Fibroblast of villous mesenchyme (primary cell): ENCODE measurements at regions not wholly inside any gene's neighbourhood (a gene's known extent, or its start where the extent isn't known, plus 50 kb on each side); places are given as distances from the start of the nearest gene placed in this dataset.

ENCODE experiments used
- DNase-seq: peaks from one replicate; pipeline ENCODE4 v3.0.0-alpha.2; 2010; ENCODE audit warnings: low read depth
- H3K4me3 ChIP-seq: 2 replicates; pipeline ENCODE4 v1.5.1; 2011; ENCODE audit warnings: low read depth, mild to moderate bottlenecking, low read length
- TF ChIP-seq, protein P1 (sequence below): IDR thresholded peaks from 2 replicates; pipeline ENCODE4 v1.5.1; 2012; ENCODE audit warnings: low read depth, mild to moderate bottlenecking, low read length; ENCODE audit not compliant: insufficient read depth

DNA sequence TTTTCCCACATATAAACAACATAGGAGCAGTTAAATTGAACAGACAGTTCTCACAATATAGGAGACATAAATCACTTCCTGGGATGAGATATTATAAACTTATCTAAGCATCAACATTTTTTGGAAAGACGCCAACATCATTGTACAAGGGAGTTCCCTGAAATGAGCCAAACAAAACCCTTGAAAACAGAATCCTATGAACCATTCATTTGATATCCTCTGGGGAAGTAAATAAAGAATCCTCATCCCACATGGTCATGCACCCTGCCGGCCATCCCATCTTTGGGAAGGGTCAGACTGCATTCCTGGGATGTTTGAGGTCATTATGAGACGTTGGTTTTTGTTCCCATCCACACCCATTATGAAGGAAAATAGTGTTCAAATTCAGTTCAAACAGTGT, 111.8 kb upstream of the USP25 start:
- peak; percentile 67 for DNase-seq
- no peak overlapping the region for H3K4me3 ChIP-seq
- TF ChIP-seq, protein P1, sequence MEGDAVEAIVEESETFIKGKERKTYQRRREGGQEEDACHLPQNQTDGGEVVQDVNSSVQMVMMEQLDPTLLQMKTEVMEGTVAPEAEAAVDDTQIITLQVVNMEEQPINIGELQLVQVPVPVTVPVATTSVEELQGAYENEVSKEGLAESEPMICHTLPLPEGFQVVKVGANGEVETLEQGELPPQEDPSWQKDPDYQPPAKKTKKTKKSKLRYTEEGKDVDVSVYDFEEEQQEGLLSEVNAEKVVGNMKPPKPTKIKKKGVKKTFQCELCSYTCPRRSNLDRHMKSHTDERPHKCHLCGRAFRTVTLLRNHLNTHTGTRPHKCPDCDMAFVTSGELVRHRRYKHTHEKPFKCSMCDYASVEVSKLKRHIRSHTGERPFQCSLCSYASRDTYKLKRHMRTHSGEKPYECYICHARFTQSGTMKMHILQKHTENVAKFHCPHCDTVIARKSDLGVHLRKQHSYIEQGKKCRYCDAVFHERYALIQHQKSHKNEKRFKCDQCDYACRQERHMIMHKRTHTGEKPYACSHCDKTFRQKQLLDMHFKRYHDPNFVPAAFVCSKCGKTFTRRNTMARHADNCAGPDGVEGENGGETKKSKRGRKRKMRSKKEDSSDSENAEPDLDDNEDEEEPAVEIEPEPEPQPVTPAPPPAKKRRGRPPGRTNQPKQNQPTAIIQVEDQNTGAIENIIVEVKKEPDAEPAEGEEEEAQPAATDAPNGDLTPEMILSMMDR: no peak

DNA sequence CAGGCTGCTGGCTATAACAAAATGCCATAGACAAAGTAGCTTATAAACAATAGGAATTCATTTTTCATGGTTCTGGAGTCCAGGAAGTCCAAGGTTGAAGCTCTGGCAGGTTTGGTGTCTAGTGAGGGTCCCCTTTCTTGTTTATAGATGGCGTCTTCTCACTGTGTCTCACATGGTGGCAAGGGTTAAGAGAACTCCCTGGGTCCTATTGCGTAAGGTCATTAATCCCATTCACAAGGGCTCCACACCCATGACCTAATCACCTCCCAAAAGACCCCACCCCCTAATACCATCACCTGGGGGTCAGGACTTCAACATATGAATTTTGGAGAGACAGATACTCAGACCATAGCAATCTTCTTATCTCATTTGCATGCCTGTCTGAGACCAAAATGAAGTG, 108.9 kb upstream of the USP25 start:
- no peak for DNase-seq
- TF ChIP-seq, protein P1: no peak
- no peak overlapping the region for H3K4me3 ChIP-seq

DNA sequence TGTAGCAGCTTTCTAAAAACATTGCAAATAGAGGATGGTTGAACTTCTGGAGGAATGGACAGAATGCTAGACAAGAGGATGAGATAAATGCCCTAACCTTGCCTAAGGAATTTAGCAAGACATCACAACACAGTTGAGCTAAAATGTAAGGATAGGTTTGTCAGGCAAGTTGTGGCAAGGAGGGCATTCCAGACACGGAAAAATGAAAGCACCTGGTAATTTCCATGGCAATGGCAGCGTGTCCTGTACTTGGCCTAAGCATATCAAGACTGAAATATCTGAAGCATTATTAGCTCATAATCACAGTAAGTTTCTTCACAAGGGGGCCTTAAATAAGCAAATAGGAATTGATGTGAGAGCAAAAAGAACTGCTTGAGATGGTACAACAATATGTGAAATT, 105.1 kb upstream of the USP25 start:
- TF ChIP-seq, protein P1: no peak
- H3K4me3 ChIP-seq: no peak overlapping the region
- no peak for DNase-seq

DNA sequence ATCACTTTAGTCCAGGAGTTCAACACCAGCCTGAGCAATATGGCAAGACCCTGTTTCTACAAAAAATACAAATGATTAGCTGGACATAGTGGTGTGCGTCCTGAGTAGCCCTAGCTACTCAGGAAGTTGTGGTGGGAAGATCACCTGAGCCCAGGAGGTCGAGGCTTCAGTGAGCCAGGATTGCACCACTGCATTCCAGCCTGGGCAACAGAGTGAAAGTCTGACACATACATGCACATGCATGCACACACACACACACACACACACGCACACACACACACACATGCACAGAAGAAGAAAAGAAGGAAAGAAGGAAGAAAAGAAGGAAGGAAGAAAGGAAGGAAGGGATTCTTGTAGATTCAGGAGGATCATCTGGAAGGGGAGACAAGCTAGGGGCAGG, 104.4 kb upstream of the USP25 start:
- TF ChIP-seq, protein P1: no peak
- no peak for DNase-seq
- no peak overlapping the region for H3K4me3 ChIP-seq

DNA sequence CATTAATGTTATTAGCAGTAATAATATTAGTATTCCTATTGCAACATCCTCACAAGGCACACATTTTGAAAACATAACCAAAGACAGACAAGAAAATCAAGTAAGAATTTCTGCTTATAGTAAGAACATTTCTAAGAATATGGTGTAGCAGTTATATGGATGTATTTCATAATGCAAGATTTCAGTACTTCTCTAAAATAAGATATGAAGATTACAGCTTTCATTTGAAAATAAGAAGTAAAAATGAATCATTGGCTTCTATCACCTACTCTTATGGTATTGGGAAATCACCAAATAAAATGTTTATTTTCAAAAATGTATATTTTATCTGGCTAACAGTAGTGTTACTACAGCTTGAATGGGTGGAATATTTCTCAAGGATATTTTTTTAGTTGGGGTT, 103.8 kb upstream of the USP25 start:
- DNase-seq: no peak
- TF ChIP-seq, protein P1: no peak
- no peak overlapping the region for H3K4me3 ChIP-seq

DNA sequence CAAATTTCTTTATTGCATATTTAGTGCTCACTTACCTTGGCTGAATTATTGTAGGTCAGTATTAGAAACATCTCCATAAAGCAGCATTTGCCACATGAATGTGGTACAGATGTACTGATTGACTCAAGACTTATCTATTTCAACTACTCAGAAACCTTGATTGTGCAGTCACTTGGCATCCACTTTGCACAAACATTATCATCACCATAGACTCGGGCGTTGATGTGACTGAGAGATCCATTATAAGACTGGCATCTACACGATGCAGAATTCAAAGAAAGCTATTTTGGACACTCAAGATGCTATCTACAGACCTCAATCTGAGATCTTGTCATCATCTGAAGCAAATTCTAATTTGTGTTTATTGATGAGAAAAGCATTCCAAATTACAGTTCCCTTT, 102.8 kb upstream of the USP25 start:
- no peak for DNase-seq
- H3K4me3 ChIP-seq: no peak overlapping the region
- TF ChIP-seq, protein P1: no peak

DNA sequence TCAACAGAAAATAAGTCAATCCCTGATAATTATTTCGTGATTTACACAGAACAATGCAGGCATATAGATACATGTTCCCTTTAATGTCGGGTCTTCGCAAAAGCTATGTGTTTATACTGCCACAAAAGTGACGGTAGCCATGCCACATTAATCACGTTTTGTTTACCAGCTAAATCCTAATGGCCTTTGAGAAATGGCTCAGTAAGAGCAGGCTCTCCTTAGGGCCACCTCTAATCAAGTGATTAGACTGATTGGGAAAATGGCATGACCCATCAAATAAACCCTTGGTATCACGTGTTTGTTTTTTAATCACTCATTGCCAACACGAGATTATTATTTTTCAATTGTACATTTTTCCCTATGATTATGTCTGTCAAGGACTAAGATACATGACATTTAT, 102.0 kb upstream of the USP25 start:
- no peak overlapping the region for H3K4me3 ChIP-seq
- TF ChIP-seq, protein P1: no peak
- DNase-seq: no peak
